A673 (cell line): ENCODE measurements at regions not wholly inside any gene's neighbourhood (a gene's known extent, or its start where the extent isn't known, plus 50 kb on each side); places are given as distances from the start of the nearest gene placed in this dataset.

ENCODE experiments used
- BruUV-seq: library from RNA; stranded (reverse); fragments of 400-500 nt; replicated peaks from 2 replicates; lab custom pipeline; 2021; lab: Mats Ljungman, UMichigan
- CTCF ChIA-PET: fragments of 300-600 bp; sonication (Branson Sonifier 250); formaldehyde crosslinking; loops from one replicate; lab custom pipeline; 2022; ENCODE audit warnings: antibody characterized with exemption; lab: Charles Lee
- POLR2A ChIA-PET: fragments of 300-600 bp; sonication (Branson Sonifier 250); formaldehyde crosslinking; loops from one replicate; lab custom pipeline; 2022; ENCODE audit warnings: antibody characterized with exemption; ENCODE audit not compliant: low non-redundant PET; lab: Charles Lee
- DNase-seq: peaks from one replicate; pipeline ENCODE4 v3.0.0-alpha.2; 2015; ENCODE audit warnings: low spot score
- H3K27ac ChIP-seq: fragments of 200-600 bp; sonication (generic); 2 replicates; pipeline ENCODE4 v1.5.1; 2016; ENCODE audit warnings: mixed run types, low read depth, mild to moderate bottlenecking, mixed read lengths, antibody characterized with exemption, low read length; ENCODE audit not compliant: poor library complexity, severe bottlenecking
- H3K27me3 ChIP-seq: fragments of 200-600 bp; sonication (generic); replicated peaks from 2 replicates; pipeline ENCODE4 v1.6.1; 2017; ENCODE audit warnings: mixed run types, low read depth, mild to moderate bottlenecking, mixed read lengths, antibody characterized with exemption, low read length; ENCODE audit not compliant: insufficient read depth, poor library complexity
- H3K36me3 ChIP-seq: fragments of 200-600 bp; sonication (generic); 2 replicates; pipeline ENCODE4 v1.6.1; 2016; ENCODE audit warnings: mixed run types, mild to moderate bottlenecking, mixed read lengths, antibody characterized with exemption, low read length; ENCODE audit not compliant: insufficient read depth, poor library complexity, severe bottlenecking
- H3K4me1 ChIP-seq: fragments of 200-600 bp; sonication (generic); 2 replicates; pipeline ENCODE4 v1.6.1; 2017; ENCODE audit warnings: mixed run types, mild to moderate bottlenecking, mixed read lengths, antibody characterized with exemption, low read length; ENCODE audit not compliant: insufficient read depth, poor library complexity, severe bottlenecking
- H3K4me3 ChIP-seq: fragments of 200-600 bp; sonication (generic); 2 replicates; pipeline ENCODE4 v1.5.1; 2016; ENCODE audit warnings: low read depth, mixed run types, mild to moderate bottlenecking, mixed read lengths, low read length; ENCODE audit not compliant: poor library complexity, severe bottlenecking
- H3K9me3 ChIP-seq: fragments of 200-600 bp; sonication (generic); 2 replicates; pipeline ENCODE4 v1.6.1; 2016; ENCODE audit warnings: mixed run types, low read depth, mild to moderate bottlenecking, mixed read lengths, antibody characterized with exemption, low read length; ENCODE audit not compliant: poor library complexity, severe bottlenecking
- CTCF ChIP-seq: fragments of 300-800, 200-600 bp; sonication (generic); conservative IDR thresholded peaks from 2 replicates; pipeline ENCODE4 v1.5.1; 2017; ENCODE audit warnings: low read depth, mild to moderate bottlenecking, antibody characterized with exemption, low read length, moderate library complexity, mixed read lengths
- EZH2 ChIP-seq: fragments of 200-600 bp; sonication (generic); IDR thresholded peaks from 2 replicates; pipeline ENCODE4 v1.6.1; 2017; ENCODE audit warnings: borderline replicate concordance, low read depth, mild to moderate bottlenecking, mixed read lengths, antibody characterized with exemption, low read length; ENCODE audit not compliant: poor library complexity, severe bottlenecking
- intact Hi-C: fragments of 100-400 bp; cut with micrococcal nuclease; formaldehyde crosslinking; loops from one replicate; pipeline ENCODE4 v1.10.0; 2022; ENCODE audit not compliant: unreplicated experiment

- CTCF ChIA-PET = no interaction called here
- Histone ChIP-seq H3K36me3 (no peaks in the 10 kb centered on the region), H3K4me3 (no peak overlapping the region), H3K9me3 (no peaks in the 10 kb centered on the region), H3K27ac (no peak overlapping the region), H3K4me1 (peaks cover 2% of the 10 kb centered on the region), H3K27me3 (no peaks in the 10 kb centered on the region)
- no TSS peak for BruUV-seq
- intact Hi-C loops = no loop called here
- no peak for DNase-seq
- TF ChIP-seq EZH2 = no peak
- no peak for TF ChIP-seq CTCF
- POLR2A ChIA-PET = no interaction called here
Measured at GRCh38 chr2:121925466-121925865, 170.0 kb downstream of the TSN start.

- POLR2A ChIA-PET = no interaction called here
- intact Hi-C loops = no loop called here
- no peaks in the 10 kb centered on the region for H3K36me3 ChIP-seq
- peaks cover 18% of the 10 kb centered on the region for H3K4me1 ChIP-seq
- H3K27me3 ChIP-seq = no peaks in the 10 kb centered on the region
- no peak overlapping the region for H3K4me3 ChIP-seq
- no peaks in the 10 kb centered on the region for H3K9me3 ChIP-seq
- TF ChIP-seq EZH2 (no peak), CTCF (no peak)
- DNase-seq = no peak
- no peak overlapping the region for H3K27ac ChIP-seq
- CTCF ChIA-PET = no interaction called here
- no TSS peak for BruUV-seq
Measured at GRCh38 chr2:121943285-121943684, 187.8 kb downstream of the TSN start.

- H3K27me3 ChIP-seq = no peaks in the 10 kb centered on the region
- no peaks in the 10 kb centered on the region for H3K9me3 ChIP-seq
- CTCF ChIA-PET = no interaction called here
- POLR2A ChIA-PET = interaction anchor here (0.6 kb wide), 1 partner anchor 658 kb away, joined by 4 read pairs; no protein-coding TSS in a partner anchor
- peak overlapping the region; percentile 55 for H3K27ac ChIP-seq
- peaks cover 18% of the 10 kb centered on the region for H3K4me1 ChIP-seq
- H3K4me3 ChIP-seq = no peak overlapping the region
- no TSS peak for BruUV-seq
- DNase-seq = peak; percentile 95
- H3K36me3 ChIP-seq = no peaks in the 10 kb centered on the region
- TF ChIP-seq CTCF = no peak
- no peak for TF ChIP-seq EZH2
- intact Hi-C loops = no loop called here
Measured at GRCh38 chr2:121944072-121944831, 188.8 kb downstream of the TSN start.
